Ascending aorta (tissue), 2 donors: ENCODE measurements at regions not wholly inside any gene's neighbourhood (a gene's known extent, or its start where the extent isn't known, plus 50 kb on each side); places are given as distances from the start of the nearest gene placed in this dataset.

Experiments
- DNase-seq, 2 donors: peaks; one replicate each; pipeline ENCODE4 v3.0.0-alpha.2; 2019; ENCODE audit warnings: low spot score in 2 of 2
- H3K27ac ChIP-seq, 2 donors: fragments of 200-600 bp; sonication (generic); one replicate each; pipeline ENCODE4 v1.5.1; 2016 to 2017; ENCODE audit warnings: mild to moderate bottlenecking in 1 of 2
- H3K27me3 ChIP-seq: fragments of 200-600 bp; sonication (generic); one replicate; pipeline ENCODE4 v1.5.1; 2017
- H3K36me3 ChIP-seq, 2 donors: fragments of 200-600 bp; sonication (generic); one replicate each; pipeline ENCODE4 v1.5.1; 2016
- H3K4me1 ChIP-seq, 2 donors: fragments of 200-600 bp; sonication (generic); one replicate each; pipeline ENCODE4 v1.5.1; 2016 to 2017; ENCODE audit warnings: mild to moderate bottlenecking in 1 of 2
- H3K4me3 ChIP-seq, 2 donors: fragments of 200-600 bp; sonication (generic); one replicate each; pipeline ENCODE4 v1.5.1; 2016 to 2017; ENCODE audit warnings: mild to moderate bottlenecking in 1 of 2
- H3K9me3 ChIP-seq, 2 donors: fragments of 200-600 bp; sonication (generic); one replicate each; pipeline ENCODE4 v1.5.1; 2016
- intact Hi-C: fragments of 100-400 bp; cut with DNase I; formaldehyde crosslinking; loops from one replicate; pipeline ENCODE4 v1.15.1; 2023
- TF ChIP-seq, protein P1 (sequence below), 3 experiments: fragments of 200-600 bp in 2 of 3; fragments of 450-650 bp in 1 of 3; sonication (generic) in 2 of 3; IDR thresholded peaks; one replicate each; pipeline ENCODE4 v1.5.1; 2016 to 2019; ENCODE audit warnings: antibody characterized with exemption in 3 of 3, mild to moderate bottlenecking in 1 of 3, moderate library complexity in 1 of 3

DNA sequence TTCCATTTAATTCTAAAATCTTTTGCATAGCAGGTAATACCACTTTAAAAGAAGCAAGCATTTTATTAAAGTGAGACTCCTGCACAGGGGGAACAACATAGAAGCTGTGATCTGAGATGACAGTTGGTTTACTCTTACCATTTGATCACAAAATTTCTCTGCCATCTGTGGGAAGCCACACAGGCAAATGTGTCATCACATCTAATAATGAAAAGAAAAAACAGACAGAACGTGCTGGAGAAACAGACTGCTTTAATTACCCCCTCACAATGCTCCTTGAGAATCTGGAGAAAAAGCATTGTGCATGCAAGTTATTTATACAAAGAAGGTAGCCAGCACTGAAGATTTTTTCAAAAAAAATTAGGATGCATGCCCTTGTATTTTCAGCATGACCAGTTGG, 165.2 kb upstream of the PTER start:
- H3K4me3 ChIP-seq: no peak overlapping the region
- DNase-seq: no peak
- H3K36me3 ChIP-seq: no peaks in the 10 kb centered on the region
- no peaks in the 10 kb centered on the region for H3K27me3 ChIP-seq
- H3K9me3 ChIP-seq: no peaks in the 10 kb centered on the region
- H3K4me1 ChIP-seq: no peaks in the 10 kb centered on the region
- no peak overlapping the region for H3K27ac ChIP-seq
- TF ChIP-seq, protein P1, sequence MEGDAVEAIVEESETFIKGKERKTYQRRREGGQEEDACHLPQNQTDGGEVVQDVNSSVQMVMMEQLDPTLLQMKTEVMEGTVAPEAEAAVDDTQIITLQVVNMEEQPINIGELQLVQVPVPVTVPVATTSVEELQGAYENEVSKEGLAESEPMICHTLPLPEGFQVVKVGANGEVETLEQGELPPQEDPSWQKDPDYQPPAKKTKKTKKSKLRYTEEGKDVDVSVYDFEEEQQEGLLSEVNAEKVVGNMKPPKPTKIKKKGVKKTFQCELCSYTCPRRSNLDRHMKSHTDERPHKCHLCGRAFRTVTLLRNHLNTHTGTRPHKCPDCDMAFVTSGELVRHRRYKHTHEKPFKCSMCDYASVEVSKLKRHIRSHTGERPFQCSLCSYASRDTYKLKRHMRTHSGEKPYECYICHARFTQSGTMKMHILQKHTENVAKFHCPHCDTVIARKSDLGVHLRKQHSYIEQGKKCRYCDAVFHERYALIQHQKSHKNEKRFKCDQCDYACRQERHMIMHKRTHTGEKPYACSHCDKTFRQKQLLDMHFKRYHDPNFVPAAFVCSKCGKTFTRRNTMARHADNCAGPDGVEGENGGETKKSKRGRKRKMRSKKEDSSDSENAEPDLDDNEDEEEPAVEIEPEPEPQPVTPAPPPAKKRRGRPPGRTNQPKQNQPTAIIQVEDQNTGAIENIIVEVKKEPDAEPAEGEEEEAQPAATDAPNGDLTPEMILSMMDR (IDR thresholded peaks at IDR 0.05): no peak
- intact Hi-C loops: no loop called here

DNA sequence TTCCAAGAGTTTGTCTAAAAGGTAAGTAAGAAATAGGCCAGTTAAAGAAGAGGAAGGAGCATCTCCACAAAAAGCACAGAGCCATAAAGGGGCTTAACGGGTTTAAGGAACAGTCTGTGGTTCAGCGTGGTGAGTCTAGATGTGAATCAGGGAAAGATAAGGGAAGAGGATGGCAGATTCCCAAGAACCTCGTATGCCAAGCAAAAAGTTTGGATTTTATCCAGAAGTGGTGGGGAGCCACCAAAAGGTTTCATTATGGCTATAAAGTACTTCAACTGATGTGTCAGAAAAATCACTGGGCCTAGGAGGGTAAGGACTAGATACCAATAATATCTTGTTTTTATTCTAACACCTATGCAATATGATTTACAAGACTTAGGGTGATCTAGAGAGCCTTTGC, 161.9 kb upstream of the PTER start:
- H3K9me3 ChIP-seq: no peaks in the 10 kb centered on the region
- intact Hi-C loops: no loop called here
- TF ChIP-seq, protein P1 (IDR thresholded peaks at IDR 0.05): no peak
- no peaks in the 10 kb centered on the region for H3K27me3 ChIP-seq
- no peak overlapping the region for H3K4me3 ChIP-seq
- H3K4me1 ChIP-seq: no peaks in the 10 kb centered on the region
- no peak for DNase-seq
- no peaks in the 10 kb centered on the region for H3K36me3 ChIP-seq
- H3K27ac ChIP-seq: no peak overlapping the region

DNA sequence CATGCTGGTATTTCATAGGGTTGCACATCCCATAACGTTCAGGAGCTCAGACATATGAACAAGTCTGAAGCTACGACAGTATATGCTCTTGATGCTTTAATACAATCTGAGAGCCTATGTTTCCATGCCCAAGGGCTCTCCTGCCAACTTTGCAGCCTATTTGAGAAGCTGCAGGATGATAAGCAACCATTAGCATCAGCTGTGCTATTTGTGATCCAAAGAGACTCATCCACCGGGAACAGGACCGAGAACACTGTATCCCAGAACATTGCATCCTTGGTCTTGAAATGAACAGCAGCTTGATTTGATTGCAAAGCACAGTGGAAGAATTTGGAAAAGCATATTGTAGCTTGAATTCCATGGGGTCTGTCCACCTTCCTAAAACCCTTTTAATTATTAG, 156.2 kb upstream of the PTER start:
- no peak for DNase-seq
- no peaks in the 10 kb centered on the region for H3K36me3 ChIP-seq
- H3K9me3 ChIP-seq: no peaks in the 10 kb centered on the region
- TF ChIP-seq, protein P1 (IDR thresholded peaks at IDR 0.05): no peak
- intact Hi-C loops: no loop called here
- no peaks in the 10 kb centered on the region for H3K4me1 ChIP-seq
- H3K27me3 ChIP-seq: no peaks in the 10 kb centered on the region
- H3K27ac ChIP-seq: no peak overlapping the region
- H3K4me3 ChIP-seq: no peak overlapping the region

DNA sequence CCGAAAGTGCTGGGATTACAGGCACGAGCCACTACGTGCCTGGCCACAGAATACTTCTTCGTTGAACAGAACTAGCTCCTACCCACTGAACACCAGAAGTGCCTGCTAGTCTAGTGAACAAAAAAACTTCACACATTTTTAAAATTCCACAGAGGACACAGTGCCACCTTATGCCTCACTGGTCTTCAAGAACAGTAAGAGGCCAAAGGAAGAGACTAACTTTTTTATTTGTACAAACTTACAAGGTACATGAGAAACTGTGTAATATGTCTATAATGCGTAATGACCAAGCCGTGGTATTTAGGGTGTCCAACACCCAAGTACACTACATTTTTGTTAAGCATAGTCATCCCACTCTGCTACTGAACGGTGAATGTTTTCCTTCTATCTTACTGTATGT, 144.4 kb upstream of the PTER start:
- intact Hi-C loops: no loop called here
- DNase-seq: no peak
- Histone ChIP-seq H3K9me3 (no peaks in the 10 kb centered on the region), H3K27ac (no peak overlapping the region), H3K4me3 (no peak overlapping the region), H3K36me3 (no peaks in the 10 kb centered on the region), H3K4me1 (no peaks in the 10 kb centered on the region), H3K27me3 (no peaks in the 10 kb centered on the region)
- TF ChIP-seq, protein P1 (IDR thresholded peaks at IDR 0.05): no peak

DNA sequence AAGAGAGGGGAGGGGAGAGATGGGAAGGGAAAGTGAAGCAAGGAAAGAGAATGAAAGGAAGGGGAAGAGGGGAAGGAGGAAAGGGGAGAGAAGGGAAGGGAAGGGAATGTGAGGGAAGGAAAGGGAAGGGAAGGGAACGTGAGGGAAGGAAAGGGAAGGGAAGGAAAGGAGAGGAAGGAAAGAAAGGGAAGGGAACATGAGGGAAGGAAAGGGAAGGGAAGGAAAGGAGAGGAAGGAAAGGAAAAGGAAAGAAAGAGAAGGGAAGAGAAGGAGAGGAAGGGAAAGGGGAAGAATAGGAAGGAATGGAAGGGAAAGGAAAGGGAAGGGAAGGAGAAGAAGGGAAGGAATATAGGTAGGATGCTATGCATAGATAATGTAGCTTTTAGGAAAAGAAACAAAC, 139.7 kb upstream of the PTER start:
- no peaks in the 10 kb centered on the region for H3K9me3 ChIP-seq
- H3K36me3 ChIP-seq: no peaks in the 10 kb centered on the region
- intact Hi-C loops: no loop called here
- TF ChIP-seq, protein P1 (IDR thresholded peaks at IDR 0.05): no peak
- H3K4me1 ChIP-seq: no peaks in the 10 kb centered on the region
- no peak overlapping the region for H3K27ac ChIP-seq
- DNase-seq: no peak
- no peak overlapping the region for H3K4me3 ChIP-seq
- no peaks in the 10 kb centered on the region for H3K27me3 ChIP-seq

DNA sequence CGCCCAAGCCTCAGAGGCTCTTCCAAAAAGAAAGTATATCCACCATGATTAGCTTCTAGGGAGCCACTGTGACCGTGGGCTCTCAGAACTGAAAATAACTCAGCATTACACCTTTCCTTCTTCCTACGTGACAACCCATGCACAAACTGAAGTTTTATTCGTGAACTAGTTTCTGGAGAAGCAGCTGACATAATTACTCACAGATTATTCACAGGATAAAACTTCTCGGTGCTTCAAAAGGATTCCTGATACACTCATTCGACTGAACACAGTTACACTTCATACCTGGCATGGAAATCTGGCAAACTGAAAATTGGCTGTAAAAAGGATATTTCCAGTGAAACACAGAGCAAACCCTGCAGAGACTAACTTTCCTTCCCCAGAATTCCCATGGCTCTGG, 139.2 kb upstream of the PTER start:
- Histone ChIP-seq H3K9me3 (no peaks in the 10 kb centered on the region), H3K4me1 (no peaks in the 10 kb centered on the region), H3K27me3 (no peaks in the 10 kb centered on the region), H3K27ac (no peak overlapping the region), H3K36me3 (no peaks in the 10 kb centered on the region), H3K4me3 (no peak overlapping the region)
- TF ChIP-seq, protein P1 (IDR thresholded peaks at IDR 0.05): no peak
- DNase-seq: no peak
- intact Hi-C loops: no loop called here
